ENCODE measurements at regions not wholly inside any gene's neighbourhood (a gene's known extent, or its start where the extent isn't known, plus 50 kb on each side); places are given as distances from the start of the nearest gene placed in this dataset.

GRCh38 chr3:162489853-162490252 lies 993.2 kb downstream of the OTOL1 start:
- no peaks in the 10 kb centered on the region for H3K4me1 Mint-ChIP-seq
- no peak overlapping the region for H3K27ac Mint-ChIP-seq
- no peaks in the 10 kb centered on the region for H3K36me3 Mint-ChIP-seq
- no peaks in the 10 kb centered on the region for H3K27me3 Mint-ChIP-seq
- H3K4me3 Mint-ChIP-seq: no peak overlapping the region
- H3K9me3 Mint-ChIP-seq: peaks cover 3 to 8% (median 8%) of the 10 kb centered on the region in 3 donors

- Mint-ChIP-seq H3K36me3 (no peaks in the 10 kb centered on the region), H3K4me3 (no peak overlapping the region), H3K4me1 (no peaks in the 10 kb centered on the region), H3K9me3 (peaks cover 3 to 8% (median 8%) of the 10 kb centered on the region in 3 donors), H3K27ac (no peak overlapping the region), H3K27me3 (no peaks in the 10 kb centered on the region)
Measured at GRCh38 chr3:162491952-162492351, 995.3 kb downstream of the OTOL1 start.

GRCh38 chr3:162492446-162493081 lies 996.0 kb downstream of the OTOL1 start:
- Mint-ChIP-seq H3K4me3 (no peak overlapping the region), H3K4me1 (no peaks in the 10 kb centered on the region), H3K27ac (no peak overlapping the region), H3K27me3 (no peaks in the 10 kb centered on the region), H3K36me3 (no peaks in the 10 kb centered on the region), H3K9me3 (peaks cover 3 to 8% (median 8%) of the 10 kb centered on the region in 3 donors)

GRCh38 chr3:162498626-162499025 lies 1002.0 kb downstream of the OTOL1 start:
- Mint-ChIP-seq H3K27me3 (no peaks in the 10 kb centered on the region), H3K27ac (no peak overlapping the region), H3K36me3 (no peaks in the 10 kb centered on the region), H3K9me3 (peaks cover 8 to 9% (median 8%) of the 10 kb centered on the region in 3 donors), H3K4me3 (no peak overlapping the region), H3K4me1 (no peaks in the 10 kb centered on the region)

GRCh38 chr3:162507397-162507796 lies 1010.8 kb downstream of the OTOL1 start:
- H3K4me3 Mint-ChIP-seq: no peak overlapping the region
- H3K27me3 Mint-ChIP-seq: no peaks in the 10 kb centered on the region
- no peak overlapping the region for H3K27ac Mint-ChIP-seq
- peaks cover 0 to 7% (median 0%) of the 10 kb centered on the region in 3 donors for H3K9me3 Mint-ChIP-seq
- peaks cover 4% of the 10 kb centered on the region for H3K36me3 Mint-ChIP-seq
- H3K4me1 Mint-ChIP-seq: no peaks in the 10 kb centered on the region

GRCh38 chr3:162512488-162512887 lies 1015.9 kb downstream of the OTOL1 start:
- Mint-ChIP-seq H3K4me1 (no peaks in the 10 kb centered on the region), H3K27me3 (no peaks in the 10 kb centered on the region), H3K27ac (no peak overlapping the region), H3K36me3 (peaks cover 4% of the 10 kb centered on the region), H3K9me3 (peaks cover 0 to 1% (median 0%) of the 10 kb centered on the region in 3 donors), H3K4me3 (no peak overlapping the region)

- no peaks in the 10 kb centered on the region for H3K36me3 Mint-ChIP-seq
- H3K4me1 Mint-ChIP-seq: no peaks in the 10 kb centered on the region
- H3K9me3 Mint-ChIP-seq: peaks cover 1 to 11% (median 1%) of the 10 kb centered on the region in 3 donors
- no peak overlapping the region for H3K4me3 Mint-ChIP-seq
- H3K27me3 Mint-ChIP-seq: no peaks in the 10 kb centered on the region
- H3K27ac Mint-ChIP-seq: no peak overlapping the region
Measured at GRCh38 chr3:162517110-162517509, 1020.5 kb downstream of the OTOL1 start.

GRCh38 chr3:162521669-162522068 lies 1025.1 kb downstream of the OTOL1 start:
- no peaks in the 10 kb centered on the region for H3K27me3 Mint-ChIP-seq
- H3K9me3 Mint-ChIP-seq: peaks cover 1 to 15% (median 6%) of the 10 kb centered on the region in 3 donors
- H3K27ac Mint-ChIP-seq: no peak overlapping the region
- no peaks in the 10 kb centered on the region for H3K4me1 Mint-ChIP-seq
- no peak overlapping the region for H3K4me3 Mint-ChIP-seq
- no peaks in the 10 kb centered on the region for H3K36me3 Mint-ChIP-seq

- Mint-ChIP-seq H3K4me3 (no peak overlapping the region), H3K9me3 (peaks cover 1 to 19% (median 6%) of the 10 kb centered on the region in 3 donors), H3K27ac (no peak overlapping the region), H3K4me1 (no peaks in the 10 kb centered on the region), H3K36me3 (no peaks in the 10 kb centered on the region), H3K27me3 (no peaks in the 10 kb centered on the region)
Measured at GRCh38 chr3:162525066-162525742, 1028.6 kb downstream of the OTOL1 start.

GRCh38 chr3:162525771-162526170 lies 1029.2 kb downstream of the OTOL1 start:
- H3K36me3 Mint-ChIP-seq: no peaks in the 10 kb centered on the region
- H3K4me3 Mint-ChIP-seq: no peak overlapping the region
- peaks cover 1 to 19% (median 6%) of the 10 kb centered on the region in 3 donors for H3K9me3 Mint-ChIP-seq
- H3K27me3 Mint-ChIP-seq: no peaks in the 10 kb centered on the region
- H3K4me1 Mint-ChIP-seq: no peaks in the 10 kb centered on the region
- no peak overlapping the region for H3K27ac Mint-ChIP-seq

- Mint-ChIP-seq H3K9me3 (no peaks in the 10 kb centered on the region), H3K4me3 (no peak overlapping the region), H3K27ac (no peak overlapping the region), H3K27me3 (no peaks in the 10 kb centered on the region), H3K36me3 (no peaks in the 10 kb centered on the region), H3K4me1 (no peaks in the 10 kb centered on the region)
Measured at GRCh38 chr3:162534431-162534830, 1037.8 kb downstream of the OTOL1 start.

GRCh38 chr3:162538491-162538890 lies 1041.9 kb downstream of the OTOL1 start:
- Mint-ChIP-seq H3K27me3 (no peaks in the 10 kb centered on the region), H3K27ac (no peak overlapping the region), H3K4me1 (no peaks in the 10 kb centered on the region), H3K36me3 (no peaks in the 10 kb centered on the region), H3K4me3 (no peak overlapping the region), H3K9me3 (peaks cover 0 to 2% (median 0%) of the 10 kb centered on the region in 3 donors)

- no peaks in the 10 kb centered on the region for H3K36me3 Mint-ChIP-seq
- H3K27me3 Mint-ChIP-seq: no peaks in the 10 kb centered on the region
- H3K4me3 Mint-ChIP-seq: no peak overlapping the region
- H3K4me1 Mint-ChIP-seq: no peaks in the 10 kb centered on the region
- no peak overlapping the region for H3K27ac Mint-ChIP-seq
- H3K9me3 Mint-ChIP-seq: peaks cover 0 to 2% (median 0%) of the 10 kb centered on the region in 3 donors
Measured at GRCh38 chr3:162538906-162539305, 1042.3 kb downstream of the OTOL1 start.

- peaks cover 0 to 2% (median 0%) of the 10 kb centered on the region in 3 donors for H3K9me3 Mint-ChIP-seq
- no peaks in the 10 kb centered on the region for H3K4me1 Mint-ChIP-seq
- no peak overlapping the region for H3K27ac Mint-ChIP-seq
- H3K36me3 Mint-ChIP-seq: no peaks in the 10 kb centered on the region
- H3K4me3 Mint-ChIP-seq: no peak overlapping the region
- H3K27me3 Mint-ChIP-seq: no peaks in the 10 kb centered on the region
Measured at GRCh38 chr3:162540421-162540820, 1043.8 kb downstream of the OTOL1 start.

- no peaks in the 10 kb centered on the region for H3K36me3 Mint-ChIP-seq
- peaks cover 0 to 2% (median 0%) of the 10 kb centered on the region in 3 donors for H3K9me3 Mint-ChIP-seq
- H3K4me1 Mint-ChIP-seq: no peaks in the 10 kb centered on the region
- no peak overlapping the region for H3K4me3 Mint-ChIP-seq
- H3K27ac Mint-ChIP-seq: no peak overlapping the region
- no peaks in the 10 kb centered on the region for H3K27me3 Mint-ChIP-seq
Measured at GRCh38 chr3:162541923-162542322, 1045.3 kb downstream of the OTOL1 start.

- no peaks in the 10 kb centered on the region for H3K36me3 Mint-ChIP-seq
- no peak overlapping the region for H3K27ac Mint-ChIP-seq
- no peaks in the 10 kb centered on the region for H3K27me3 Mint-ChIP-seq
Measured at GRCh38 chr3:162544246-162544645, 1047.6 kb downstream of the OTOL1 start.

More at GRCh38 chr3:162544246-162544645, 1047.6 kb downstream of the OTOL1 start:
- H3K9me3 Mint-ChIP-seq: peaks cover 0 to 2% (median 0%) of the 10 kb centered on the region in 3 donors
- no peak overlapping the region for H3K4me3 Mint-ChIP-seq
- H3K4me1 Mint-ChIP-seq: no peaks in the 10 kb centered on the region
